H9 (cell line): ENCODE measurements at regions not wholly inside any gene's neighbourhood (a gene's known extent, or its start where the extent isn't known, plus 50 kb on each side); places are given as distances from the start of the nearest gene placed in this dataset.

ENCODE experiments used
- DNase-seq: peaks from one replicate; pipeline ENCODE4 v3.0.0-alpha.2; 2017
- H2AFZ ChIP-seq: one replicate; pipeline ENCODE4 v1.6.1; 2013; ENCODE audit warnings: mild to moderate bottlenecking, low read length, control low read depth, moderate library complexity
- H2AK5ac ChIP-seq: 2 replicates; pipeline ENCODE4 v1.6.1; 2013; ENCODE audit warnings: low read length, control low read depth, mixed read lengths; ENCODE audit not compliant: insufficient read length
- H2BK120ac ChIP-seq: one replicate; pipeline ENCODE4 v1.6.1; 2013; ENCODE audit warnings: low read depth, mild to moderate bottlenecking, low read length, control low read depth, inconsistent platforms; ENCODE audit not compliant: poor library complexity, severe bottlenecking
- H2BK12ac ChIP-seq: 2 replicates; pipeline ENCODE4 v1.6.1; 2013; ENCODE audit warnings: low read length, control low read depth, mixed read lengths, low read depth; ENCODE audit not compliant: insufficient read length
- H2BK15ac ChIP-seq: 2 replicates; pipeline ENCODE4 v1.6.1; 2013; ENCODE audit warnings: low read depth, low read length, control low read depth
- H2BK20ac ChIP-seq: one replicate; pipeline ENCODE4 v1.6.1; 2013; ENCODE audit warnings: low read depth, mild to moderate bottlenecking, low read length, control low read depth, inconsistent platforms; ENCODE audit not compliant: poor library complexity, severe bottlenecking
- H2BK5ac ChIP-seq: 2 replicates; pipeline ENCODE4 v1.6.1; 2013; ENCODE audit warnings: low read length, control low read depth, mixed read lengths; ENCODE audit not compliant: insufficient read length
- H3K14ac ChIP-seq: 2 replicates; pipeline ENCODE4 v1.6.1; 2013; ENCODE audit warnings: low read length, control low read depth; ENCODE audit not compliant: insufficient read depth
- H3K18ac ChIP-seq: 2 replicates; pipeline ENCODE4 v1.6.1; 2013; ENCODE audit warnings: low read depth, mild to moderate bottlenecking, mixed read lengths, low read length, control low read depth; ENCODE audit not compliant: insufficient read length
- H3K23ac ChIP-seq: 2 replicates; pipeline ENCODE4 v1.6.1; 2013; ENCODE audit warnings: low read length, control low read depth, mixed read lengths, low read depth; ENCODE audit not compliant: insufficient read length
- H3K23me2 ChIP-seq: 2 replicates; pipeline ENCODE4 v1.6.1; 2013; ENCODE audit warnings: low read depth, mild to moderate bottlenecking, mixed read lengths, low read length, control low read depth; ENCODE audit not compliant: insufficient read length, poor library complexity, severe bottlenecking
- H3K27ac ChIP-seq: 2 replicates; pipeline ENCODE4 v1.5.1; 2013; ENCODE audit warnings: low read length, control low read depth, mixed read lengths, low read depth; ENCODE audit not compliant: insufficient read length
- H3K27me3 ChIP-seq: 2 replicates; pipeline ENCODE4 v1.6.1; 2013; ENCODE audit warnings: low read length, control low read depth, inconsistent platforms; ENCODE audit not compliant: insufficient read depth
- H3K4ac ChIP-seq: 2 replicates; pipeline ENCODE4 v1.6.1; 2013; ENCODE audit warnings: low read depth, mild to moderate bottlenecking, control low read depth, inconsistent platforms, low read length, moderate library complexity
- H3K4me1 ChIP-seq: 2 replicates; pipeline ENCODE4 v1.6.1; 2013; ENCODE audit warnings: low read length, control low read depth, inconsistent platforms; ENCODE audit not compliant: insufficient read depth
- H3K4me2 ChIP-seq: 2 replicates; pipeline ENCODE4 v1.6.1; 2013; ENCODE audit warnings: low read length, control low read depth, mixed read lengths; ENCODE audit not compliant: insufficient read length, insufficient read depth
- H3K56ac ChIP-seq: 2 replicates; pipeline ENCODE4 v1.6.1; 2013; ENCODE audit warnings: low read depth, mild to moderate bottlenecking, mixed read lengths, low read length, control low read depth; ENCODE audit not compliant: insufficient read length
- H3K79me1 ChIP-seq: 2 replicates; pipeline ENCODE4 v1.6.1; 2013; ENCODE audit warnings: low read depth, mild to moderate bottlenecking, moderate library complexity, low read length, control low read depth, inconsistent platforms; ENCODE audit not compliant: insufficient read depth, poor library complexity, severe bottlenecking
- H3K79me2 ChIP-seq: 2 replicates; pipeline ENCODE4 v1.6.1; 2013; ENCODE audit warnings: low read length, control low read depth, inconsistent platforms; ENCODE audit not compliant: insufficient read depth
- H3K9ac ChIP-seq: 2 replicates; pipeline ENCODE4 v1.6.1; 2013; ENCODE audit warnings: low read length, control low read depth, mixed read lengths; ENCODE audit not compliant: insufficient read length; ENCODE audit errors: extremely low read depth
- H3K9me3 ChIP-seq: one replicate; pipeline ENCODE4 v1.6.1; 2013; ENCODE audit warnings: low read depth, low read length, inconsistent platforms; ENCODE audit not compliant: control insufficient read depth
- H3T11ph ChIP-seq: one replicate; pipeline ENCODE4 v1.6.1; 2013; ENCODE audit warnings: mild to moderate bottlenecking, low read length, control low read depth, inconsistent platforms
- H4K20me1 ChIP-seq: one replicate; pipeline ENCODE4 v1.6.1; 2013; ENCODE audit not compliant: control insufficient read depth, insufficient read length, insufficient read depth
- H4K5ac ChIP-seq: 2 replicates; pipeline ENCODE4 v1.6.1; 2013; ENCODE audit warnings: low read depth, mild to moderate bottlenecking, mixed read lengths, low read length, control low read depth; ENCODE audit not compliant: insufficient read length
- H4K8ac ChIP-seq: replicated peaks from 2 replicates; pipeline ENCODE4 v1.6.1; 2013; ENCODE audit warnings: low read length, control low read depth, mixed read lengths, low read depth; ENCODE audit not compliant: insufficient read length
- H4K91ac ChIP-seq: 2 replicates; pipeline ENCODE4 v1.6.1; 2013; ENCODE audit warnings: low read depth, mild to moderate bottlenecking, moderate library complexity, mixed read lengths, low read length, control low read depth; ENCODE audit not compliant: insufficient read length
- H3K27ac Mint-ChIP-seq, 3 experiments: 2 replicates in 2 of 3; 3 replicates in 1 of 3; pipeline ENCODE4 v1.8.0; 2020 to 2021; ENCODE audit warnings: mixed read lengths in 3 of 3, mild to moderate bottlenecking in 1 of 3, moderate library complexity in 1 of 3
- H3K27me3 Mint-ChIP-seq: 2 replicates; pipeline ENCODE4 v1.8.0; 2021; ENCODE audit warnings: low read depth, mild to moderate bottlenecking, moderate library complexity, mixed read lengths
- H3K36me3 Mint-ChIP-seq, 3 experiments: 2 replicates in 2 of 3; 3 replicates in 1 of 3; pipeline ENCODE4 v1.8.0; 2020 to 2021; ENCODE audit warnings: low read depth in 3 of 3, mixed read lengths in 3 of 3; ENCODE audit not compliant: insufficient read depth in 1 of 3
- H3K4me1 Mint-ChIP-seq, 2 experiments: 2 replicates each; pipeline ENCODE4 v1.8.0; 2020; ENCODE audit warnings: mixed read lengths in 2 of 2
- H3K4me3 Mint-ChIP-seq, 2 experiments: 2 replicates in 1 of 2; 3 replicates in 1 of 2; pipeline ENCODE4 v1.8.0; 2020 to 2021; ENCODE audit warnings: mild to moderate bottlenecking in 2 of 2, mixed read lengths in 2 of 2, moderate library complexity in 1 of 2
- H3K9me3 Mint-ChIP-seq, 2 experiments: 2 replicates in 1 of 2; 3 replicates in 1 of 2; pipeline ENCODE4 v1.8.0; 2020; ENCODE audit warnings: mild to moderate bottlenecking in 2 of 2, mixed read lengths in 2 of 2, moderate library complexity in 1 of 2
- WGBS: extraction: QIAGEN DNeasy Blood & Tissue Kit; methylation state at CpG from one replicate; pipeline ENCODE4 v1.1.7; 2013; ENCODE audit warnings: missing lambda C conversion rate, low lambda C conversion rate, mixed read lengths; ENCODE audit not compliant: insufficient read length; ENCODE audit errors: extremely low coverage; 5-methylcytosine and 5-hydroxymethylcytosine counted together
- TF ChIP-seq, protein P1 (sequence below): fragments of 200-600 bp; sonication (generic); conservative IDR thresholded peaks from 3 replicates; pipeline ENCODE4 v1.8.0; 2021; ENCODE audit warnings: antibody characterized with exemption, mild to moderate bottlenecking

- no peak overlapping the region for H3K9ac ChIP-seq
- WGBS: no CpG with 5 or more reads among the region's 7 CpGs
- H3K79me1 ChIP-seq: no peaks in the 10 kb centered on the region
- no peak overlapping the region for H2AK5ac ChIP-seq
- Mint-ChIP-seq H3K4me1 (peaks cover 11 to 12% of the 10 kb centered on the region in 2 experiments; a peak in 2 of 4 replicates), H3K4me3 (no peak overlapping the region), H3K36me3 (peaks cover 0 to 15% (median 1%) of the 10 kb centered on the region in 3 experiments; a peak in 5 of 7 replicates), H3K27me3 (peaks cover 13% of the 10 kb centered on the region), H3K9me3 (peaks cover 12 to 26% of the 10 kb centered on the region in 2 experiments), H3K27ac (no peak overlapping the region)
- no peak overlapping the region for H2BK20ac ChIP-seq
- no peak overlapping the region for H2BK120ac ChIP-seq
- no peak overlapping the region for H3K18ac ChIP-seq
- no peak overlapping the region for H3K56ac ChIP-seq
- no peaks in the 10 kb centered on the region for H3K9me3 ChIP-seq
- no peaks in the 10 kb centered on the region for H3K79me2 ChIP-seq
- H4K91ac ChIP-seq: no peak overlapping the region
- H3T11ph ChIP-seq: no peak overlapping the region
- H4K20me1 ChIP-seq: no peaks in the 10 kb centered on the region
- H2BK12ac ChIP-seq: no peak overlapping the region
- no peak overlapping the region for H3K14ac ChIP-seq
- no peak overlapping the region for H2BK15ac ChIP-seq
- H4K5ac ChIP-seq: no peak overlapping the region
- no peaks in the 10 kb centered on the region for H3K23me2 ChIP-seq
- no peak overlapping the region for H3K27ac ChIP-seq
- H2BK5ac ChIP-seq: no peak overlapping the region
- no peak overlapping the region for H3K4me2 ChIP-seq
- H3K4ac ChIP-seq: no peak overlapping the region
- no peak overlapping the region for H3K23ac ChIP-seq
- H3K4me1 ChIP-seq: no peaks in the 10 kb centered on the region
- TF ChIP-seq, protein P1, sequence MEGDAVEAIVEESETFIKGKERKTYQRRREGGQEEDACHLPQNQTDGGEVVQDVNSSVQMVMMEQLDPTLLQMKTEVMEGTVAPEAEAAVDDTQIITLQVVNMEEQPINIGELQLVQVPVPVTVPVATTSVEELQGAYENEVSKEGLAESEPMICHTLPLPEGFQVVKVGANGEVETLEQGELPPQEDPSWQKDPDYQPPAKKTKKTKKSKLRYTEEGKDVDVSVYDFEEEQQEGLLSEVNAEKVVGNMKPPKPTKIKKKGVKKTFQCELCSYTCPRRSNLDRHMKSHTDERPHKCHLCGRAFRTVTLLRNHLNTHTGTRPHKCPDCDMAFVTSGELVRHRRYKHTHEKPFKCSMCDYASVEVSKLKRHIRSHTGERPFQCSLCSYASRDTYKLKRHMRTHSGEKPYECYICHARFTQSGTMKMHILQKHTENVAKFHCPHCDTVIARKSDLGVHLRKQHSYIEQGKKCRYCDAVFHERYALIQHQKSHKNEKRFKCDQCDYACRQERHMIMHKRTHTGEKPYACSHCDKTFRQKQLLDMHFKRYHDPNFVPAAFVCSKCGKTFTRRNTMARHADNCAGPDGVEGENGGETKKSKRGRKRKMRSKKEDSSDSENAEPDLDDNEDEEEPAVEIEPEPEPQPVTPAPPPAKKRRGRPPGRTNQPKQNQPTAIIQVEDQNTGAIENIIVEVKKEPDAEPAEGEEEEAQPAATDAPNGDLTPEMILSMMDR: no peak
- H4K8ac ChIP-seq: no peak overlapping the region
- no peak for DNase-seq
- H2AFZ ChIP-seq: no peak overlapping the region
- H3K27me3 ChIP-seq: no peaks in the 10 kb centered on the region
These were observed 82.6 kb upstream of the NPTX2 start for GRCh38 chr7:98534493-98534892.
